CD4-positive, alpha-beta T cell treated with Interleukin-4 for 4 hours (primary cell): ENCODE measurements at regions not wholly inside any gene's neighbourhood (a gene's known extent, or its start where the extent isn't known, plus 50 kb on each side); places are given as distances from the start of the nearest gene placed in this dataset.
A peak's percentile ranks its signal among the peaks of the same experiment; 100 is the strongest.

ENCODE experiments used
- DNase-seq: peaks from one replicate; pipeline ENCODE4 v3.0.0-alpha.2; 2020

GRCh38 chr1:101290922-101291561 lies 54.2 kb downstream of the S1PR1 start:
- DNase-seq = peak; percentile 47

- DNase-seq = peak; percentile 28
Measured at GRCh38 chr1:101291562-101292380, 55.0 kb downstream of the S1PR1 start.

- DNase-seq = peak; percentile 84
Measured at GRCh38 chr1:101293461-101294051, 56.7 kb downstream of the S1PR1 start.

GRCh38 chr1:101295209-101295608 lies 58.4 kb downstream of the S1PR1 start:
- DNase-seq = peak; percentile 61

DNA sequence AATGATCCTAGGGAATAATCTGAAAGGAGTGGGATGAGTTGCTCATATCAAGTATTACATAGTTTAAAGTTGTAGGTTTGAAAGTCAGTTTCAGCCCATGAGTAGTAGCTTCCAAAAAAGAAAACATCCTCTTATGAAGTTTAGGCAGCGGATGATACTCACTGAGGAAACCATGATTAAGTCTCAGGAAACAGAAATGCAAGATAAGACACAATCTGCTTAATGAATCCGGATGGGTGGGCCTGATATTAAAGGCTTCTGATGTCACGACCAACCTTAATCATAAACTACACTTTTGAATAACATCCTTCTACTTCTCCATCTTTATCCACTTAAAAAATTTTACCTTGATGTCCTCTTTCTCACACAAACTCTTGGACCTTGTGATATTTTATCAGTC lies 61.8 kb downstream of the S1PR1 start:
- peak; percentile 55 for DNase-seq

- DNase-seq = no peak
Measured at GRCh38 chr1:101299141-101299540, 62.3 kb downstream of the S1PR1 start.

GRCh38 chr1:101299710-101300109 lies 62.9 kb downstream of the S1PR1 start:
- DNase-seq = no peak

DNA sequence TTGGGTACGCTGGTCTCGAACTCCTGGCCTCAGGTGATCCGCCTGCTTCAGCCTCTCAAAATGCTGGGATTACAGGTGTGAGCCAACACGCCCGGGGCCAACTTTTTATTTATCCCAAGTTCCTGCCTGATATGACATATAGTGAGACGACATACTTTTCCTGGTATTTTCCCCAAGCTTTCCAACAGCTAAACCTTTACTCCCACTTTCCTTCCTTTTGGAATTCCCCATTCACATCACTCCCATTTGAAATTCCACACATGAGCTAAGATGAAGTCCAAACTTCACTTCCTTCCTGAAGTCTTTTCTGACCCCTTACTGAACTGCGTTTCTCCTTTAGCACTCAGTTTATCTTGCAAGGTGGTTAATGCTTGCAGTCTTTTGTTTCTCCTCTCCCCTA lies 64.1 kb downstream of the S1PR1 start:
- DNase-seq = no peak

GRCh38 chr1:101301446-101302057 lies 64.7 kb downstream of the S1PR1 start:
- no peak for DNase-seq

DNA sequence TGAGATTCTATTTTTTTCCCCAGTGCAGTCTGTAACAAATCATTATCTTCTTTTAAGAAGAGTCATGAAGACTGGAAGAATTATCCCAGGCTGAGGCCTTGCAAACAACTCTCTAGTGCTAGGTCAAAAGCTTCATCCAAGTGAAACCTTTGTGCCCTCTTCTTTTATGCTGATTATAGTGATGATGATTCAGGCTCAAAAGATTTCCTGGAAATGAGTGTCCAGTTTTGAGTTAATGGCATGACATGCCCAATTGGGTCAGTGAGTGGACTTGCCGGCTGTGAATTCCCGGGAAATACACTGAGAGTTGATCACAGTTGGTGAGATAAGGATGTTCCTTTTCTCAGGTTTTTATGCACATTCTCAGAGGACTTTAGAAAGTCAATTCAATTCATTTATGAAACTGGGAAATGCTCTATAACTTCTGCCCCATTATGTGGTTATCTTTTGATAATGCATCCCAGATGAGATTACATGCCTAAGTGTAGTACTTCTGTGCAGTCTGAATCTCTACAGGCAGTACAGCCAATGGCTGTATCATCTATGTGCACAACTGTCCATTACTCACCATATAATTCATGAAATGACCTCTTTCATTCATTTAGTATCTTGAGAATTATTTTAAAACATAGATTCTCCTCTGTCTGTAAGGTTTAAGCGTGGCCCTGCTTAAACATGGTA lies 66.2 kb downstream of the S1PR1 start:
- DNase-seq = no peak

GRCh38 chr1:101307985-101308689 lies 71.3 kb downstream of the S1PR1 start:
- no peak for DNase-seq

GRCh38 chr1:101308935-101309333 lies 72.1 kb downstream of the S1PR1 start:
- no peak for DNase-seq

- peak; percentile 91 for DNase-seq
Measured at GRCh38 chr1:101309334-101310311, 72.8 kb downstream of the S1PR1 start.

DNA sequence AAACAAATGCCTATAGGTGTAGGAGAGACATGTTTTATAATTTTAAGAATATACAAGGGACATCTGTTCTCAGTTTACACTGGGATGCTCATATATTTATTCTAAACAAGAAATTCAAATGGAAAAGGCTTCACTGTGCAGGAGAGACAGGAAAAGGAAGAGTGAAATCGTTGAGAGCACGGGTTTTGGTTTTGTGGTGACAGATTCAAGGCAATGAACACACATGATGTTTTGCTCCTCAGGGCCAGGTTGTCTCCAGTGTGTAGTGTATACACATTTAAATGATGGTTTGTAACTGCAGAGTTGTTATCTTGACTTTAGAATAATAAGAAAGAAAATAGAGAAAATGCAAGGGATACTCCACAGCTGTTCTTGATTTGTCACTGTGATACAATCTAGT lies 73.7 kb downstream of the S1PR1 start:
- DNase-seq = peak; percentile 39

DNA sequence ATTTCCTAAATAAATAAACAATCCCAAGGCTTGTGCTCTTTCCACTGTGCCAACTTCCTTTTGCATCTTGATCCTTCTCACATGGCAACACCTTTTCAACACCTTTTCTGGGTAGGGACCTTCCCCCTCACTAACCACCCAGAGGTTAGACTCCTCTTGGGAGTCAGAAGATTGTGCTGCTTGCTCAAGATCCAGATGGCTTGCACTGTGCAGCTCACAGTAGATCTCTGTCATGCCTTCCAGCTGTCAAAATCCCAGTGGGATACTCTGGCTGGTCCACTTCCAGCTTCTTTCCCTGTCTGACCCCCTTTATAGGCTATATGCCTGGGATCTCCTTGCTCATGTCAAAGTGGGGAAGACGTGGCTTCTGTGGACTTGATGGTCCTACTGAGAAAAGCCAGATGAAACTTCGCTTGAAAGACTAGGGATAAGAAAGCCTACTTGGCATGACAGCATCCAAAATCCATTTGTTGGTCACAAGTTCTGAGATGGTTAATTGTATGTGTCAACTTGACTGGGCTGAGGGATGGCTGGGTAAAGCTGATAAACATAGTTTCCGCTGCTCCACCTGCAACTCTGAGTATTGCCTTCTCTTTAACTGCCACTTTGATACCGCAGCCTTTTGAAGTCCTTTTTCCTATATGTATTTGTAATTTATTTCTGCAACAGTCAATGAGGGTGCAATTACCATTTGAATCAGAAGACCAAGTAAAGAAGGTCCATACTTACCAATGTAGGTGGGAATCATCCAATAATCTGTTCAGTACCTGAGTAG lies 74.5 kb downstream of the S1PR1 start:
- peak; percentile 62 for DNase-seq

DNA sequence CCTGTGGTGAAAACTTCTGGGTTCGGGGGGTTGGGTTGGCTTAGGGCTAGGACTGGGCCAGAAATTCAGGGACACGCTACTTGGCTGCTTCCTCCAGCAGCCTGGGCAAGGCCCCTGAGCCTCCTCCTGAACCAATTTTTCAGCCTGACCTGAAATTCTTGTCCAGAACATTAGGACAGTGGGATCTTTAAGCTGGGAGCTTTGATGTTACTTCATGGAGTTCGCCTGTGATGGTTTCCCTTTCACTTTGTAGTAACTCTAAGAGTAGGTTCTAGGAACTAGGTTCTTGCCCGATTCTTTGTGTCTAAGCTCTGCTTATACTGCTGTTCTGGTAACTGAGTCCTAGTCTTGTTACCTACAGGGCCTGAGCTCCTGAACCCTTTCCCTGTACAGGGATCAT lies 75.3 kb downstream of the S1PR1 start:
- no peak for DNase-seq

DNA sequence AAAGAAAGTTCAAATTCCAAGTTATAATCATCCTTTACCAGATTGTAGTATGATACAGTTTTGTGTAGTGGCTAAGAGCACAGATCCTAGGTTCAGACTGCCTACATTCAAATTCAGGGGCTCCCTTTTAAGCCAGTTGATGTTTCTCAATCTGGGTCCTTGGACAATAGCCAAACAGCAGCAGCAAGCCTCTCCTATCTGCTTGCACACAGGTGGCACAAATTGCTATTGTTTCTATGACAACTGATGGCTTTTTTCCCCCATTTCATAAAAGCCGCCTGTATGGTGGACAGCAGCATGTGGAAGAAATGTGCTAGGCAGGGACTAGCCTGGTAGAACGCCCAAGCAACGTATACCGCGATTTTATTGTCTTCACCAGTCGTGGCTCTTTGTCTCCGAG lies 76.5 kb downstream of the S1PR1 start:
- no peak for DNase-seq

GRCh38 chr1:101314244-101314643 lies 77.4 kb downstream of the S1PR1 start:
- DNase-seq = no peak

- no peak for DNase-seq
Measured at GRCh38 chr1:101316256-101316655, 79.4 kb downstream of the S1PR1 start.

GRCh38 chr1:101316799-101317198 lies 80.0 kb downstream of the S1PR1 start:
- no peak for DNase-seq
